ENCODE measurements at regions not wholly inside any gene's neighbourhood (a gene's known extent, or its start where the extent isn't known, plus 50 kb on each side); places are given as distances from the start of the nearest gene placed in this dataset.

DNA sequence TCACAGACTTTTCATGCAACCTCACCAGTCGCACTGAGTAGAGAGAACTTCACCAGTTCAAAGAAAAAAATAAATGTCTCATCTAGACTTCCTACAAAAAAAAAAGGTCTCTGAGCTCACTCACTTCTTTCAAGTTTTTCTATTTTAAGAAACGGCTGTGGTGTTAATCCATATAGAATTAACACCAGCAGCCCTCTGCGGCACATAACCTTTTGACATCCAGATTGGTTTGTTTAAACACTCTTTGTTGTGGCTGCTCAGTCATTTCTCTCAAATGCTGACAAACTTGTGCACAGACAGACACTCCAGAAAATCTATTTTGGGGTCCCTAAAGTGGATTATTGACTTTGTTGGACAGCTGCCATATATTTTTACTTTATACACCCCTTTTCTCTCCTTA is 874.9 kb downstream of the EFNB2 start:
- Histone ChIP-seq H3K4me3 (no peak overlapping the region), H3K27me3 (ENCODE audit: low read depth) (no peaks in the 10 kb centered on the region), H3K9me3 (replicated peaks) (no peaks in the 10 kb centered on the region), H3K36me3 (no peaks in the 10 kb centered on the region), H3K4me1 (no peaks in the 10 kb centered on the region), H3K27ac (replicated peaks) (no peak overlapping the region)
- TF ChIP-seq, protein P1, sequence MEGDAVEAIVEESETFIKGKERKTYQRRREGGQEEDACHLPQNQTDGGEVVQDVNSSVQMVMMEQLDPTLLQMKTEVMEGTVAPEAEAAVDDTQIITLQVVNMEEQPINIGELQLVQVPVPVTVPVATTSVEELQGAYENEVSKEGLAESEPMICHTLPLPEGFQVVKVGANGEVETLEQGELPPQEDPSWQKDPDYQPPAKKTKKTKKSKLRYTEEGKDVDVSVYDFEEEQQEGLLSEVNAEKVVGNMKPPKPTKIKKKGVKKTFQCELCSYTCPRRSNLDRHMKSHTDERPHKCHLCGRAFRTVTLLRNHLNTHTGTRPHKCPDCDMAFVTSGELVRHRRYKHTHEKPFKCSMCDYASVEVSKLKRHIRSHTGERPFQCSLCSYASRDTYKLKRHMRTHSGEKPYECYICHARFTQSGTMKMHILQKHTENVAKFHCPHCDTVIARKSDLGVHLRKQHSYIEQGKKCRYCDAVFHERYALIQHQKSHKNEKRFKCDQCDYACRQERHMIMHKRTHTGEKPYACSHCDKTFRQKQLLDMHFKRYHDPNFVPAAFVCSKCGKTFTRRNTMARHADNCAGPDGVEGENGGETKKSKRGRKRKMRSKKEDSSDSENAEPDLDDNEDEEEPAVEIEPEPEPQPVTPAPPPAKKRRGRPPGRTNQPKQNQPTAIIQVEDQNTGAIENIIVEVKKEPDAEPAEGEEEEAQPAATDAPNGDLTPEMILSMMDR (IDR thresholded peaks at IDR 0.05; ENCODE audit: borderline replicate concordance) = no peak
- intact Hi-C loops (cut with micrococcal nuclease) = no loop called here
- DNase-seq = no peak

DNA sequence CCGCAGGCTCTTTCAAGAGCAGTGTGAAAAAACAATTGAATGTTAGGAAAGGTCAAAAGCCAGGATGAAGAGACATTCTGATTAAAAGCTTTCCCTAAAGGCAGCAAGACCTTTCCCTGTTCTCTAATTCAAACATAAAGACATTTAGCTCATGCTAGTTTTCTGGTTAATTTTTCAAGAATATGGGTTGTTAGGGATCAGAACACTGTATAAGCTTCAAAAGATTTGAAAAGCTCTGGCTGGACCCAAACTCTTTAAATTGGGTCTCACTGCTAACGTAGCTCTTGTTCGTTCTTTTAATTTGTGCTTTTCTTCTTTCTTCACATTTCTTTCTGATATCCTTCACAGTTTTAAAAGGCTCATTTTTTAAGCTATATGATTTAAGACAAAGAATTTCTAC is 877.0 kb downstream of the EFNB2 start:
- Histone ChIP-seq H3K27ac (replicated peaks) (no peak overlapping the region), H3K27me3 (ENCODE audit: low read depth) (no peaks in the 10 kb centered on the region), H3K9me3 (replicated peaks) (no peaks in the 10 kb centered on the region), H3K4me1 (no peaks in the 10 kb centered on the region), H3K4me3 (no peak overlapping the region), H3K36me3 (no peaks in the 10 kb centered on the region)
- intact Hi-C loops (cut with micrococcal nuclease) = no loop called here
- TF ChIP-seq, protein P1 (IDR thresholded peaks at IDR 0.05; ENCODE audit: borderline replicate concordance) = no peak
- no peak for DNase-seq

DNA sequence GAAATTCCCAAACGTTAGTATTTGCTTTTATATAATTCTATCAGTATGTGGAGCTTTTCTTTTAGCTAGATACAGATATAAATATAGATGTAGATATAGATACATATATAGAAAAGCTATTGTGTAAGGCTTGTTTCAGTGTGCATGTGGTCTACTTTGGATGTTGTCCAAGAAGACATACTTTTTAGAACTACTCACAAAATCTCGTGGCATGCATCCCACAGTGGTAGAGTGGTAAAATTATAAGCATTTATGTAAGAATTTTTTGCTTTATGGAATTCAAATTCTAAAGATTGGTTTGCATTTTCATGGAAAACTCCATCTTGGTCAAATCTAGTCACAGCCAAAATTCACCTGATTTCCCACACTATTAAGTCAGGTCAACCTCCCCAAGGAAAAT is 880.4 kb downstream of the EFNB2 start:
- Histone ChIP-seq H3K27me3 (ENCODE audit: low read depth) (no peaks in the 10 kb centered on the region), H3K4me3 (no peak overlapping the region), H3K27ac (replicated peaks) (no peak overlapping the region), H3K9me3 (replicated peaks) (peaks cover 18% of the 10 kb centered on the region), H3K4me1 (no peaks in the 10 kb centered on the region), H3K36me3 (no peaks in the 10 kb centered on the region)
- TF ChIP-seq, protein P1 (IDR thresholded peaks at IDR 0.05; ENCODE audit: borderline replicate concordance) = no peak
- intact Hi-C loops (cut with micrococcal nuclease) = no loop called here
- no peak for DNase-seq

DNA sequence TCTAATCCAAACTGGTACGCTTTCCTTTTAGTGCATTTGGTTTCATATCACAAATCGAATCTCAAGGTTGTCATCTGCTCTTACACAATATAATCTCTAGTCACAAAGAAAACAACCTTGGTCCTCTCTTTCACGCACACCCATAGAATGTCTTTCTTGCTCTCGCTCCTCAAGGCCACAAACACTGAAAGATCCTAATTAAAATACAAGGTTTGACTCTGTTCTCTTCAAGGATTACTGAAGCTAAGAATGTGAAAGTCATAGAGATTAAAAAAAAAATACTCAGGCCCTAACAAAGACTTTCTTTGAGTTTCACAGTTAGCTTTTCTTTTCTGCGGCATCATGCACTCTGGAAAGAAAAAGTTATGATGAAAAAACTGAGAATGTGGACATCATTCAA is 891.5 kb downstream of the EFNB2 start:
- H3K9me3 ChIP-seq (replicated peaks) = peaks cover 27% of the 10 kb centered on the region
- no peaks in the 10 kb centered on the region for H3K4me1 ChIP-seq
- intact Hi-C loops (cut with micrococcal nuclease) = no loop called here
- no peak overlapping the region for H3K4me3 ChIP-seq
- no peaks in the 10 kb centered on the region for H3K27me3 ChIP-seq (ENCODE audit: low read depth)
- TF ChIP-seq, protein P1 (IDR thresholded peaks at IDR 0.05; ENCODE audit: borderline replicate concordance) = no peak
- no peak for DNase-seq
- H3K36me3 ChIP-seq = no peaks in the 10 kb centered on the region
- H3K27ac ChIP-seq (replicated peaks) = no peak overlapping the region

DNA sequence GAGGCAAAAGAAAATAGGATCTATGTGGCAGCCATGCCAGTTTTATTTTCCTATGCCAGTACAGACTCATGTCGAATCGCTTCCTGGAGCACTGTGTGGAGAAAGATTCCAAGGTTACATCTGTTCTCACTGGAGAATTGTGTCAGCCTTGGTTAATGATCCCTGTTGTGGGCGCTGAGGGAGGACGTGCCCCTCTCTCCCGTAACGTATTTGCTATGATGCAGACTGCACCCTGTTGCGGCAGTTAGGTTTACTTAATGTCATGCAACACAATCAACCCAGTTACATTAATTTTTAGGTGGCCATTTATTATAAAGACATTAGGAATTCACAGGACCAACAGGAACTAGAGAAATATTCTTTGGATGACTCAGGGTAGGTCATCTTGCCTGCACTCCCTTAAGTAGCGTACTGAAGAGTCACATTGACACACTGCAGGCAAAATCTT is 892.9 kb downstream of the EFNB2 start:
- Histone ChIP-seq H3K4me3 (no peak overlapping the region), H3K4me1 (no peaks in the 10 kb centered on the region), H3K9me3 (replicated peaks) (peaks cover 13% of the 10 kb centered on the region), H3K36me3 (no peaks in the 10 kb centered on the region), H3K27me3 (ENCODE audit: low read depth) (no peaks in the 10 kb centered on the region), H3K27ac (replicated peaks) (no peak overlapping the region)
- TF ChIP-seq, protein P1 (IDR thresholded peaks at IDR 0.05; ENCODE audit: borderline replicate concordance) = no peak
- DNase-seq = no peak
- intact Hi-C loops (cut with micrococcal nuclease) = no loop called here

DNA sequence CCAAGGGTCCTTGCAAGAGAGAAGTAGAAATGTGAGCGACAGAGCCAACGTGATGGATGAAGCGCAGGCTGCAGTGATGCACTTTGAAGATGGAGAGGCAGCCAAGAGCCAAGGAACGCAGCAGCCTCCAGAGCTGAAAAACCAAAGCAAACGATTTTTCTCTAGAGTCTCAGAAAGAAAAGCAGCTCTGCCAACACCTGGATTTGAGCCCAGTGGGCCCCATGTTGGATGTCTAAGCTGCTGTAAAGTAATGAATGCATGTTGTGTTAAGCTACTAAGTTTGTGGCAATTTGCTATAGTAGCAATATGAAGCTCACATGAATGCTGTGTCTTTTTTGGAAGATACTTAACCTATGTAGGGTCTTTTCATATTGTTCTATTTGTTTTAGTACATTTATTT is 894.3 kb downstream of the EFNB2 start:
- Histone ChIP-seq H3K9me3 (replicated peaks) (peaks cover 5% of the 10 kb centered on the region), H3K4me1 (no peaks in the 10 kb centered on the region), H3K27me3 (ENCODE audit: low read depth) (no peaks in the 10 kb centered on the region), H3K27ac (replicated peaks) (no peak overlapping the region), H3K4me3 (no peak overlapping the region), H3K36me3 (no peaks in the 10 kb centered on the region)
- intact Hi-C loops (cut with micrococcal nuclease) = no loop called here
- DNase-seq = no peak
- TF ChIP-seq, protein P1 (IDR thresholded peaks at IDR 0.05; ENCODE audit: borderline replicate concordance) = no peak
